GM18868 (cell line): ENCODE measurements at regions not wholly inside any gene's neighbourhood (a gene's known extent, or its start where the extent isn't known, plus 50 kb on each side); places are given as distances from the start of the nearest gene placed in this dataset.
"Not testable (repeated sequence)": the region's sequence is repeated elsewhere in the genome, so short reads cannot be mapped to it uniquely, and the experiment has no call there.

ENCODE experiments used
- ATAC-seq: cut with Tn5 transposase; IDR thresholded peaks from one replicate; pipeline ENCODE4 v1.9.1; 2021; ENCODE audit warnings: mild to moderate bottlenecking, moderate library complexity; ENCODE audit not compliant: unreplicated experiment

- no peak for ATAC-seq
Measured at GRCh38 chr2:56768973-56769372, 585.2 kb downstream of the CCDC85A start.

- ATAC-seq = peak; percentile 51
Measured at GRCh38 chr2:56770490-56770889, 586.7 kb downstream of the CCDC85A start.

GRCh38 chr2:56784046-56784445 lies 600.3 kb downstream of the CCDC85A start:
- ATAC-seq = no peak

GRCh38 chr2:56801214-56801613 lies 617.4 kb downstream of the CCDC85A start:
- no peak for ATAC-seq

- ATAC-seq = no peak
Measured at GRCh38 chr2:56801770-56802169, 618.0 kb downstream of the CCDC85A start.

- ATAC-seq = no peak
Measured at GRCh38 chr2:56803596-56803995, 619.8 kb downstream of the CCDC85A start.

GRCh38 chr2:56806924-56807323 lies 623.1 kb downstream of the CCDC85A start:
- ATAC-seq = no peak

- no peak for ATAC-seq
Measured at GRCh38 chr2:56807861-56808260, 624.1 kb downstream of the CCDC85A start.

- ATAC-seq = no peak
Measured at GRCh38 chr2:56811401-56811800, 627.6 kb downstream of the CCDC85A start.

- ATAC-seq = no peak
Measured at GRCh38 chr2:56812432-56812831, 628.6 kb downstream of the CCDC85A start.

- no peak for ATAC-seq
Measured at GRCh38 chr2:56813490-56813889, 629.7 kb downstream of the CCDC85A start.

- ATAC-seq = no peak
Measured at GRCh38 chr2:56816666-56817065, 632.9 kb downstream of the CCDC85A start.

- ATAC-seq = no peak
Measured at GRCh38 chr2:56831780-56832179, 648.0 kb downstream of the CCDC85A start.

GRCh38 chr2:56834686-56835085 lies 650.9 kb downstream of the CCDC85A start:
- no peak for ATAC-seq

- ATAC-seq = not testable (repeated sequence)
Measured at GRCh38 chr2:56840009-56840408, 656.2 kb downstream of the CCDC85A start.

GRCh38 chr2:56860991-56861390 lies 677.2 kb downstream of the CCDC85A start:
- ATAC-seq = no peak

GRCh38 chr2:56871644-56872043 lies 687.9 kb downstream of the CCDC85A start:
- ATAC-seq = no peak

- no peak for ATAC-seq
Measured at GRCh38 chr2:56874717-56875116, 690.9 kb downstream of the CCDC85A start.

- ATAC-seq = no peak
Measured at GRCh38 chr2:56889738-56890137, 705.9 kb downstream of the CCDC85A start.

GRCh38 chr2:56892382-56892781 lies 708.6 kb downstream of the CCDC85A start:
- ATAC-seq = no peak

- no peak for ATAC-seq
Measured at GRCh38 chr2:56898986-56899385, 715.2 kb downstream of the CCDC85A start.

GRCh38 chr2:56912490-56912889 lies 728.7 kb downstream of the CCDC85A start:
- no peak for ATAC-seq

GRCh38 chr2:56918790-56919189 lies 735.0 kb downstream of the CCDC85A start:
- ATAC-seq = no peak

GRCh38 chr2:56933976-56934375 lies 750.2 kb downstream of the CCDC85A start:
- no peak for ATAC-seq
